OCI-LY7 (cell line): ENCODE measurements at regions not wholly inside any gene's neighbourhood (a gene's known extent, or its start where the extent isn't known, plus 50 kb on each side); places are given as distances from the start of the nearest gene placed in this dataset.

ENCODE experiments used
- BruUV-seq: library from RNA; stranded (reverse); fragments of 400-500 nt; replicated peaks from 2 replicates; lab custom pipeline; 2021; lab: Mats Ljungman, UMichigan
- CTCF ChIA-PET: fragments of 300-600 bp; sonication (Branson Sonifier 250); formaldehyde crosslinking; loops from one replicate; lab custom pipeline; 2022; ENCODE audit warnings: antibody characterized with exemption; ENCODE audit not compliant: unreplicated experiment; lab: Charles Lee
- POLR2A ChIA-PET: fragments of 300-600 bp; sonication (Branson Sonifier 250); formaldehyde crosslinking; loops from one replicate; lab custom pipeline; 2022; ENCODE audit warnings: antibody characterized with exemption; lab: Charles Lee
- DNase-seq: peaks from one replicate; pipeline ENCODE4 v3.0.0-alpha.2; 2015; ENCODE audit warnings: low spot score
- H2AFZ ChIP-seq: fragments of 200-600 bp; sonication (generic), shearing (Covaris generic); 2 replicates; pipeline ENCODE4 v1.6.1; 2014; ENCODE audit warnings: mild to moderate bottlenecking, antibody characterized with exemption, low read length, moderate library complexity
- H3K27ac ChIP-seq: fragments of 200-600 bp; sonication (generic); 2 replicates; pipeline ENCODE4 v1.5.1; 2014; ENCODE audit warnings: mixed run types, low read depth, mild to moderate bottlenecking, moderate library complexity, low read length, inconsistent platforms; ENCODE audit not compliant: poor library complexity, severe bottlenecking
- H3K36me3 ChIP-seq: fragments of 200-600 bp; sonication (generic); 2 replicates; pipeline ENCODE4 v1.6.1; 2014; ENCODE audit warnings: mild to moderate bottlenecking, antibody characterized with exemption, low read length, moderate library complexity, mixed read lengths; ENCODE audit not compliant: insufficient read depth
- H3K4me1 ChIP-seq: fragments of 200-600 bp; sonication (generic); 2 replicates; pipeline ENCODE4 v1.5.1; 2014; ENCODE audit warnings: mild to moderate bottlenecking, low read length; ENCODE audit not compliant: insufficient read depth, poor library complexity, severe bottlenecking
- H3K4me2 ChIP-seq: fragments of 200-600 bp; sonication (generic); 2 replicates; pipeline ENCODE4 v1.6.1; 2014; ENCODE audit warnings: mild to moderate bottlenecking, low read length
- H3K4me3 ChIP-seq: fragments of 200-600 bp; sonication (generic); 2 replicates; pipeline ENCODE4 v1.5.1; 2014; ENCODE audit warnings: mild to moderate bottlenecking, low read depth, low read length; ENCODE audit not compliant: poor library complexity, severe bottlenecking
- H3K79me2 ChIP-seq: fragments of 200-600 bp; sonication (generic); 2 replicates; pipeline ENCODE4 v1.6.1; 2016; ENCODE audit warnings: low read depth, mild to moderate bottlenecking, low read length, moderate library complexity, mixed read lengths; ENCODE audit not compliant: insufficient read depth
- H3K9me2 ChIP-seq: fragments of 200-600 bp; sonication (generic); 2 replicates; pipeline ENCODE4 v1.6.1; 2016; ENCODE audit warnings: mild to moderate bottlenecking, low read length, mixed read lengths; ENCODE audit not compliant: insufficient read depth
- H3K9me3 ChIP-seq: fragments of 200-600 bp; sonication (generic); 2 replicates; pipeline ENCODE4 v1.6.1; 2014; ENCODE audit warnings: mild to moderate bottlenecking, mixed run types, low read length, mixed read lengths
- H4K20me1 ChIP-seq: fragments of 200-600 bp; sonication (generic); 2 replicates; pipeline ENCODE4 v1.6.1; 2014; ENCODE audit warnings: mild to moderate bottlenecking, antibody characterized with exemption, low read length, moderate library complexity, mixed read lengths; ENCODE audit not compliant: insufficient read depth
- CTCF ChIP-seq: fragments of 200-600 bp; sonication (generic); conservative IDR thresholded peaks from 2 replicates; pipeline ENCODE4 v1.5.1; 2014; ENCODE audit warnings: mild to moderate bottlenecking, antibody characterized with exemption, low read length, moderate library complexity, mixed read lengths
- EZH2phosphoT487 ChIP-seq: fragments of 200-600 bp; sonication (generic); IDR thresholded peaks from 2 replicates; pipeline ENCODE4 v1.6.1; 2018; ENCODE audit warnings: low read depth, borderline replicate concordance, mild to moderate bottlenecking, mixed run types, antibody characterized with exemption, low read length, moderate library complexity, mixed read lengths
- intact Hi-C: fragments of 100-400 bp; cut with micrococcal nuclease; formaldehyde crosslinking; loops from one replicate; pipeline ENCODE4 v1.10.0; 2022; ENCODE audit not compliant: unreplicated experiment

GRCh38 chr22:47801541-47802245 is 1039.2 kb downstream of the TBC1D22A start:
- ChIA-PET CTCF (no interaction called here), POLR2A (interaction anchor here (0.8 kb wide), 1 partner anchor 129 kb away, joined by 3 read pairs; no protein-coding TSS in a partner anchor)
- TF ChIP-seq EZH2phosphoT487 (no peak), CTCF (no peak)
- no peak overlapping the region for H3K4me2 ChIP-seq
- H3K4me3 ChIP-seq, result no peak overlapping the region
- no peaks in the 10 kb centered on the region for H3K36me3 ChIP-seq
- H3K79me2 ChIP-seq, result no peaks in the 10 kb centered on the region
- no peaks in the 10 kb centered on the region for H3K4me1 ChIP-seq
- DNase-seq, result no peak
- H3K9me3 ChIP-seq, result no peaks in the 10 kb centered on the region
- no TSS peak for BruUV-seq
- H3K9me2 ChIP-seq, result no peaks in the 10 kb centered on the region
- intact Hi-C loops, result no loop called here
- no peak overlapping the region for H3K27ac ChIP-seq
- no peaks in the 10 kb centered on the region for H4K20me1 ChIP-seq
- H2AFZ ChIP-seq, result no peak overlapping the region

- DNase-seq, result no peak
- Histone ChIP-seq H4K20me1 (no peaks in the 10 kb centered on the region), H3K9me3 (no peaks in the 10 kb centered on the region), H3K79me2 (no peaks in the 10 kb centered on the region), H3K4me3 (no peak overlapping the region), H3K9me2 (no peaks in the 10 kb centered on the region), H3K36me3 (no peaks in the 10 kb centered on the region), H2AFZ (no peak overlapping the region), H3K4me1 (peaks cover 9% of the 10 kb centered on the region), H3K27ac (no peak overlapping the region), H3K4me2 (no peak overlapping the region)
- ChIA-PET CTCF (no interaction called here), POLR2A (no interaction called here)
- intact Hi-C loops, result no loop called here
- no peak for TF ChIP-seq EZH2phosphoT487
- TF ChIP-seq CTCF, result no peak
- BruUV-seq, result no TSS peak
These were observed 1035.8 kb downstream of the TBC1D22A start for GRCh38 chr22:47798229-47798628.

- Histone ChIP-seq H2AFZ (no peak overlapping the region), H4K20me1 (no peaks in the 10 kb centered on the region), H3K9me3 (no peaks in the 10 kb centered on the region), H3K4me3 (no peak overlapping the region), H3K4me1 (peaks cover 16% of the 10 kb centered on the region), H3K27ac (no peak overlapping the region), H3K4me2 (no peak overlapping the region), H3K9me2 (no peaks in the 10 kb centered on the region), H3K36me3 (no peaks in the 10 kb centered on the region), H3K79me2 (no peaks in the 10 kb centered on the region)
- ChIA-PET CTCF (no interaction called here), POLR2A (no interaction called here)
- DNase-seq, result no peak
- BruUV-seq, result no TSS peak
- TF ChIP-seq CTCF (no peak), EZH2phosphoT487 (no peak)
- intact Hi-C loops, result no loop called here
These were observed 1035.0 kb downstream of the TBC1D22A start for GRCh38 chr22:47797342-47797945.
